ENCODE measurements at regions not wholly inside any gene's neighbourhood (a gene's known extent, or its start where the extent isn't known, plus 50 kb on each side); places are given as distances from the start of the nearest gene placed in this dataset.

GRCh38 chr9:70478963-70479641 is 64.6 kb upstream of the KLF9 start:
- Histone ChIP-seq H3K9ac (ENCODE audit: insufficient read length) (no peak overlapping the region), H3K36me3 (ENCODE audit: insufficient read depth, low read length) (no peaks in the 10 kb centered on the region), H3K27ac (no peak overlapping the region), H3K9me3 (ENCODE audit: low read depth, low read length) (no peaks in the 10 kb centered on the region), H3K4me3 (no peak overlapping the region)
- DNase-seq (ENCODE audit: low read depth, low spot score): no peak
- TF ChIP-seq POLR2AphosphoS5 (IDR thresholded peaks at IDR 0.05; ENCODE audit: borderline replicate concordance, low read depth, low read length) (no peak), FOXP2 (optimal IDR thresholded peaks at IDR 0.05; ENCODE audit: control extremely low read depth, extremely low read length, insufficient read depth) (no peak), EZH2 (IDR thresholded peaks at IDR 0.05) (no peak)

- TF ChIP-seq FOXP2 (optimal IDR thresholded peaks at IDR 0.05; ENCODE audit: control extremely low read depth, extremely low read length, insufficient read depth) (no peak), EZH2 (IDR thresholded peaks at IDR 0.05) (no peak), POLR2AphosphoS5 (IDR thresholded peaks at IDR 0.05; ENCODE audit: borderline replicate concordance, low read depth, low read length) (no peak)
- no peaks in the 10 kb centered on the region for H3K36me3 ChIP-seq (ENCODE audit: insufficient read depth, low read length)
- no peaks in the 10 kb centered on the region for H3K9me3 ChIP-seq (ENCODE audit: low read depth, low read length)
- DNase-seq (ENCODE audit: low read depth, low spot score): no peak
- H3K9ac ChIP-seq (ENCODE audit: insufficient read length): no peak overlapping the region
- H3K4me3 ChIP-seq: no peak overlapping the region
- no peak overlapping the region for H3K27ac ChIP-seq
Measured at GRCh38 chr9:70477907-70478480, 63.5 kb upstream of the KLF9 start.

GRCh38 chr9:70477146-70477745 is 62.8 kb upstream of the KLF9 start:
- Histone ChIP-seq H3K27ac (no peak overlapping the region), H3K4me3 (no peak overlapping the region), H3K36me3 (ENCODE audit: insufficient read depth, low read length) (no peaks in the 10 kb centered on the region), H3K9me3 (ENCODE audit: low read depth, low read length) (no peaks in the 10 kb centered on the region), H3K9ac (ENCODE audit: insufficient read length) (no peak overlapping the region)
- TF ChIP-seq FOXP2 (optimal IDR thresholded peaks at IDR 0.05; ENCODE audit: control extremely low read depth, extremely low read length, insufficient read depth) (no peak), EZH2 (IDR thresholded peaks at IDR 0.05) (no peak), POLR2AphosphoS5 (IDR thresholded peaks at IDR 0.05; ENCODE audit: borderline replicate concordance, low read depth, low read length) (no peak)
- no peak for DNase-seq (ENCODE audit: low read depth, low spot score)

- TF ChIP-seq FOXP2 (optimal IDR thresholded peaks at IDR 0.05; ENCODE audit: control extremely low read depth, extremely low read length, insufficient read depth): no peak
- no peak for TF ChIP-seq EZH2 (IDR thresholded peaks at IDR 0.05)
- TF ChIP-seq POLR2AphosphoS5 (IDR thresholded peaks at IDR 0.05; ENCODE audit: borderline replicate concordance, low read depth, low read length): no peak
- no peak for DNase-seq (ENCODE audit: low read depth, low spot score)
- Histone ChIP-seq H3K27ac (no peak overlapping the region), H3K9me3 (ENCODE audit: low read depth, low read length) (no peaks in the 10 kb centered on the region), H3K9ac (ENCODE audit: insufficient read length) (no peak overlapping the region), H3K4me3 (no peak overlapping the region), H3K36me3 (ENCODE audit: insufficient read depth, low read length) (no peaks in the 10 kb centered on the region)
Measured at GRCh38 chr9:70475211-70475610, 60.8 kb upstream of the KLF9 start.

- TF ChIP-seq FOXP2 (optimal IDR thresholded peaks at IDR 0.05; ENCODE audit: control extremely low read depth, extremely low read length, insufficient read depth): no peak
- TF ChIP-seq EZH2 (IDR thresholded peaks at IDR 0.05): no peak
- TF ChIP-seq POLR2AphosphoS5 (IDR thresholded peaks at IDR 0.05; ENCODE audit: borderline replicate concordance, low read depth, low read length): no peak
- no peak overlapping the region for H3K9ac ChIP-seq (ENCODE audit: insufficient read length)
- no peaks in the 10 kb centered on the region for H3K9me3 ChIP-seq (ENCODE audit: low read depth, low read length)
- H3K36me3 ChIP-seq (ENCODE audit: insufficient read depth, low read length): no peaks in the 10 kb centered on the region
- no peak for DNase-seq (ENCODE audit: low read depth, low spot score)
- H3K27ac ChIP-seq: no peak overlapping the region
- H3K4me3 ChIP-seq: no peak overlapping the region
Measured at GRCh38 chr9:70474413-70474812, 60.0 kb upstream of the KLF9 start.

- Histone ChIP-seq H3K9ac (ENCODE audit: insufficient read length) (no peak overlapping the region), H3K4me3 (no peak overlapping the region), H3K27ac (no peak overlapping the region), H3K9me3 (ENCODE audit: low read depth, low read length) (no peaks in the 10 kb centered on the region), H3K36me3 (ENCODE audit: insufficient read depth, low read length) (no peaks in the 10 kb centered on the region)
- TF ChIP-seq POLR2AphosphoS5 (IDR thresholded peaks at IDR 0.05; ENCODE audit: borderline replicate concordance, low read depth, low read length) (no peak), FOXP2 (optimal IDR thresholded peaks at IDR 0.05; ENCODE audit: control extremely low read depth, extremely low read length, insufficient read depth) (no peak)
- DNase-seq (ENCODE audit: low read depth, low spot score): no peak
Measured at GRCh38 chr9:70472268-70473249, 58.1 kb upstream of the KLF9 start.

- no peaks in the 10 kb centered on the region for H3K36me3 ChIP-seq (ENCODE audit: insufficient read depth, low read length)
- TF ChIP-seq POLR2AphosphoS5 (IDR thresholded peaks at IDR 0.05; ENCODE audit: borderline replicate concordance, low read depth, low read length): no peak
- TF ChIP-seq EZH2 (IDR thresholded peaks at IDR 0.05): no peak
- TF ChIP-seq FOXP2 (optimal IDR thresholded peaks at IDR 0.05; ENCODE audit: control extremely low read depth, extremely low read length, insufficient read depth): no peak
- no peak overlapping the region for H3K9ac ChIP-seq (ENCODE audit: insufficient read length)
- H3K9me3 ChIP-seq (ENCODE audit: low read depth, low read length): no peaks in the 10 kb centered on the region
- peak overlapping the region; percentile 43 for H3K4me3 ChIP-seq
- peak overlapping the region; percentile 81 for H3K27ac ChIP-seq
- DNase-seq (ENCODE audit: low read depth, low spot score): no peak
Measured at GRCh38 chr9:70470050-70471015, 55.9 kb upstream of the KLF9 start.
